ENCODE measurements at regions not wholly inside any gene's neighbourhood (a gene's known extent, or its start where the extent isn't known, plus 50 kb on each side); places are given as distances from the start of the nearest gene placed in this dataset.

DNA sequence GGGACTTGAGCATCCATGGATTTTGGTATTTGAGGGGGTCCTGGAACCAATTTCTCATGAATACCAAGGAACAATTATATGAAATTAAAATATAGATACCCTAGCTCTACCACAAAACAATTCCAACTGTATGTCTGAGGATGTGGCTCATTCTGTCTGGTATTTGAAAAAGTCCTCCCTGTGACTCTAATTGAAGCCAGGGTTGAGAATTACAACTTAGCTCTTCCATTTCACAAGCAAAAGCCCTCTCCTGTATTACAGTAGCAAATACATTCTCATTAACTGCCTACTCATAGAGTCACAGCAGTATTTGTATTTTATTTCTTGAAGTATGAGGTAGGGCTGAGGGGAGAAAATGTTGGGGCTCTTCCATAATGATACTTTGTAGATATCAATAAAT is 187.8 kb upstream of the OLFM3 start:
- no peaks in the 10 kb centered on the region for H3F3A ChIP-seq (ENCODE audit: control insufficient read depth, insufficient read depth)
- H3K9me3 ChIP-seq (ENCODE audit: control insufficient read depth, insufficient read depth, low read length) = no peaks in the 10 kb centered on the region
- H3K79me2 ChIP-seq (ENCODE audit: control insufficient read depth, low read length) = no peaks in the 10 kb centered on the region
- H3K27ac ChIP-seq (ENCODE audit: low read depth, low read length) = no peak overlapping the region
- no peak for TF ChIP-seq EZH2phosphoT487 (IDR thresholded peaks at IDR 0.05; ENCODE audit: borderline replicate concordance, low read length)
- TF ChIP-seq, protein P1, sequence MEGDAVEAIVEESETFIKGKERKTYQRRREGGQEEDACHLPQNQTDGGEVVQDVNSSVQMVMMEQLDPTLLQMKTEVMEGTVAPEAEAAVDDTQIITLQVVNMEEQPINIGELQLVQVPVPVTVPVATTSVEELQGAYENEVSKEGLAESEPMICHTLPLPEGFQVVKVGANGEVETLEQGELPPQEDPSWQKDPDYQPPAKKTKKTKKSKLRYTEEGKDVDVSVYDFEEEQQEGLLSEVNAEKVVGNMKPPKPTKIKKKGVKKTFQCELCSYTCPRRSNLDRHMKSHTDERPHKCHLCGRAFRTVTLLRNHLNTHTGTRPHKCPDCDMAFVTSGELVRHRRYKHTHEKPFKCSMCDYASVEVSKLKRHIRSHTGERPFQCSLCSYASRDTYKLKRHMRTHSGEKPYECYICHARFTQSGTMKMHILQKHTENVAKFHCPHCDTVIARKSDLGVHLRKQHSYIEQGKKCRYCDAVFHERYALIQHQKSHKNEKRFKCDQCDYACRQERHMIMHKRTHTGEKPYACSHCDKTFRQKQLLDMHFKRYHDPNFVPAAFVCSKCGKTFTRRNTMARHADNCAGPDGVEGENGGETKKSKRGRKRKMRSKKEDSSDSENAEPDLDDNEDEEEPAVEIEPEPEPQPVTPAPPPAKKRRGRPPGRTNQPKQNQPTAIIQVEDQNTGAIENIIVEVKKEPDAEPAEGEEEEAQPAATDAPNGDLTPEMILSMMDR (IDR thresholded peaks at IDR 0.05; ENCODE audit: low read depth, low read length, poor library complexity, severe bottlenecking) = no peak
- no peaks in the 10 kb centered on the region for H3K36me3 ChIP-seq (ENCODE audit: control insufficient read depth, low read length)
- H3K4me1 ChIP-seq (ENCODE audit: control insufficient read depth, low read length) = no peaks in the 10 kb centered on the region
- H4K20me1 ChIP-seq (ENCODE audit: control insufficient read depth, insufficient read depth, low read depth, low read length) = no peaks in the 10 kb centered on the region
- H3K9me2 ChIP-seq (replicated peaks; ENCODE audit: control insufficient read depth, low read length) = no peaks in the 10 kb centered on the region
- no peak overlapping the region for H3K4me2 ChIP-seq (ENCODE audit: low read length)
- no peak overlapping the region for H3K4me3 ChIP-seq (ENCODE audit: low read length)
- H3K27me3 ChIP-seq (ENCODE audit: control insufficient read depth, low read length) = no peaks in the 10 kb centered on the region

- H3K27me3 ChIP-seq (ENCODE audit: control insufficient read depth, low read length) = no peaks in the 10 kb centered on the region
- H3K9me2 ChIP-seq (replicated peaks; ENCODE audit: control insufficient read depth, low read length) = no peaks in the 10 kb centered on the region
- no peak overlapping the region for H3K4me3 ChIP-seq (ENCODE audit: low read length)
- H3K4me2 ChIP-seq (ENCODE audit: low read length) = no peak overlapping the region
- H3K27ac ChIP-seq (ENCODE audit: low read depth, low read length) = no peak overlapping the region
- no peaks in the 10 kb centered on the region for H3F3A ChIP-seq (ENCODE audit: control insufficient read depth, insufficient read depth)
- no peaks in the 10 kb centered on the region for H3K9me3 ChIP-seq (ENCODE audit: control insufficient read depth, insufficient read depth, low read length)
- H3K79me2 ChIP-seq (ENCODE audit: control insufficient read depth, low read length) = no peaks in the 10 kb centered on the region
- no peaks in the 10 kb centered on the region for H4K20me1 ChIP-seq (ENCODE audit: control insufficient read depth, insufficient read depth, low read depth, low read length)
- H3K36me3 ChIP-seq (ENCODE audit: control insufficient read depth, low read length) = no peaks in the 10 kb centered on the region
- H3K4me1 ChIP-seq (ENCODE audit: control insufficient read depth, low read length) = no peaks in the 10 kb centered on the region
- TF ChIP-seq EZH2phosphoT487 (IDR thresholded peaks at IDR 0.05; ENCODE audit: borderline replicate concordance, low read length) = no peak
- TF ChIP-seq, protein P1 (IDR thresholded peaks at IDR 0.05; ENCODE audit: low read depth, low read length, poor library complexity, severe bottlenecking) = no peak
Observed at GRCh38 chr1:102183711-102184110, 187.0 kb upstream of the OLFM3 start.

GRCh38 chr1:102182603-102183260 is 186.0 kb upstream of the OLFM3 start:
- H3K4me3 ChIP-seq (ENCODE audit: low read length) = no peak overlapping the region
- H3K79me2 ChIP-seq (ENCODE audit: control insufficient read depth, low read length) = no peaks in the 10 kb centered on the region
- H3K27me3 ChIP-seq (ENCODE audit: control insufficient read depth, low read length) = no peaks in the 10 kb centered on the region
- H3K27ac ChIP-seq (ENCODE audit: low read depth, low read length) = no peak overlapping the region
- H3K4me1 ChIP-seq (ENCODE audit: control insufficient read depth, low read length) = no peaks in the 10 kb centered on the region
- H3K9me2 ChIP-seq (replicated peaks; ENCODE audit: control insufficient read depth, low read length) = no peaks in the 10 kb centered on the region
- no peaks in the 10 kb centered on the region for H3K9me3 ChIP-seq (ENCODE audit: control insufficient read depth, insufficient read depth, low read length)
- H3K4me2 ChIP-seq (ENCODE audit: low read length) = no peak overlapping the region
- no peaks in the 10 kb centered on the region for H3K36me3 ChIP-seq (ENCODE audit: control insufficient read depth, low read length)
- TF ChIP-seq, protein P1 (IDR thresholded peaks at IDR 0.05; ENCODE audit: low read depth, low read length, poor library complexity, severe bottlenecking) = no peak
- no peak for TF ChIP-seq EZH2phosphoT487 (IDR thresholded peaks at IDR 0.05; ENCODE audit: borderline replicate concordance, low read length)
- no peaks in the 10 kb centered on the region for H3F3A ChIP-seq (ENCODE audit: control insufficient read depth, insufficient read depth)
- no peaks in the 10 kb centered on the region for H4K20me1 ChIP-seq (ENCODE audit: control insufficient read depth, insufficient read depth, low read depth, low read length)

Measured in DOHH2 (cell line).